Nucleus accumbens (tissue), 56 donors: ENCODE measurements at regions not wholly inside any gene's neighbourhood (a gene's known extent, or its start where the extent isn't known, plus 50 kb on each side); places are given as distances from the start of the nearest gene placed in this dataset.
"Not testable (repeated sequence)": the region's sequence is repeated elsewhere in the genome, so short reads cannot be mapped to it uniquely, and the experiment has no call there.

Source experiments
- DNase-seq, 56 donors: peaks; one replicate each; lab custom pipeline; 2025; lab: John Stamatoyannopoulos, UW

GRCh38 chr14:81584495-81584894, 50.8 kb upstream of the SEL1L start:
- no peak for DNase-seq

GRCh38 chr14:81589381-81590065, 55.9 kb upstream of the SEL1L start:
- DNase-seq, result no peak

GRCh38 chr14:81591266-81591665, 57.6 kb upstream of the SEL1L start:
- no peak for DNase-seq

- DNase-seq, result peak in 48 of 56 donors; percentile 1 to 83 (median 24)
Observed at GRCh38 chr14:81594012-81594411, 60.4 kb upstream of the SEL1L start.

- DNase-seq, result no peak
Observed at GRCh38 chr14:81605660-81606059, 72.0 kb upstream of the SEL1L start.

GRCh38 chr14:81613341-81614045, 79.8 kb upstream of the SEL1L start:
- no peak for DNase-seq

GRCh38 chr14:81614302-81614701, 80.6 kb upstream of the SEL1L start:
- not testable (repeated sequence) for DNase-seq

- no peak for DNase-seq
Observed at GRCh38 chr14:81618695-81619094, 85.0 kb upstream of the SEL1L start.

GRCh38 chr14:81619816-81620215, 86.2 kb upstream of the SEL1L start:
- DNase-seq, result no peak

GRCh38 chr14:81623771-81624396, 90.2 kb upstream of the SEL1L start:
- DNase-seq, result not testable (repeated sequence)

- no peak for DNase-seq
Observed at GRCh38 chr14:81625343-81625742, 91.7 kb upstream of the SEL1L start.

GRCh38 chr14:81632157-81632556, 98.5 kb upstream of the SEL1L start:
- no peak for DNase-seq

GRCh38 chr14:81633496-81633895, 99.8 kb upstream of the SEL1L start:
- no peak for DNase-seq

GRCh38 chr14:81637639-81638038, 104.0 kb upstream of the SEL1L start:
- no peak for DNase-seq

GRCh38 chr14:81638656-81639280, 105.1 kb upstream of the SEL1L start:
- no peak for DNase-seq

- DNase-seq, result no peak
Observed at GRCh38 chr14:81653626-81654025, 120.0 kb upstream of the SEL1L start.

GRCh38 chr14:81655423-81656314, 122.0 kb upstream of the SEL1L start:
- DNase-seq, result peak in 12 of 56 donors; percentile 2 to 24 (median 8)

- no peak for DNase-seq
Observed at GRCh38 chr14:81656811-81657210, 123.2 kb upstream of the SEL1L start.

- DNase-seq, result no peak
Observed at GRCh38 chr14:81662066-81662465, 128.4 kb upstream of the SEL1L start.

- DNase-seq, result no peak
Observed at GRCh38 chr14:81662570-81663197, 129.0 kb upstream of the SEL1L start.
